ENCODE measurements at regions not wholly inside any gene's neighbourhood (a gene's known extent, or its start where the extent isn't known, plus 50 kb on each side); places are given as distances from the start of the nearest gene placed in this dataset.
"Not testable (repeated sequence)": the region's sequence is repeated elsewhere in the genome, so short reads cannot be mapped to it uniquely, and the experiment has no call there.

DNA sequence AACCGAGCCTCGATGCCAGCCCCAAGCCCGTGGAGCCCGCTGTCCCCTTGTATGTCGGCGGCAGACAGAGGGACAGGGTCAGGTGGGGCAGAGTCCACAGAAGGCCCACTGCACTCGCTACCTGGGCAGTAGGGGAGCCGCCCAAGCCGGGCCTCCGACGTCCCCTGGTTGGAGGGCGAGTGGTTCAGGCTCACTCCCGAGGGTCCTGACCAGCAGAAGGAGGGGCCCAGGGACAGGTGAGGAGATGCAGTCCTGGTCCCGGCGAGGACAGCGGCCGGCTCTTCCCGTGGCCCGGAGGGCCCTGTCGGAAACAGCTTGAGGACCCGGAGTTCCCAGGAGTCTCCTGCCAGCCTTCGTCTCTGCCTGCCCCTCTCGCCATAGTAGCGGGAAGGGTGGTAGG lies 216.7 kb upstream of the SFSWAP start:
- DNase-seq = no peak

GRCh38 chr12:131494741-131495524 lies 216.0 kb upstream of the SFSWAP start:
- no peak for DNase-seq

DNA sequence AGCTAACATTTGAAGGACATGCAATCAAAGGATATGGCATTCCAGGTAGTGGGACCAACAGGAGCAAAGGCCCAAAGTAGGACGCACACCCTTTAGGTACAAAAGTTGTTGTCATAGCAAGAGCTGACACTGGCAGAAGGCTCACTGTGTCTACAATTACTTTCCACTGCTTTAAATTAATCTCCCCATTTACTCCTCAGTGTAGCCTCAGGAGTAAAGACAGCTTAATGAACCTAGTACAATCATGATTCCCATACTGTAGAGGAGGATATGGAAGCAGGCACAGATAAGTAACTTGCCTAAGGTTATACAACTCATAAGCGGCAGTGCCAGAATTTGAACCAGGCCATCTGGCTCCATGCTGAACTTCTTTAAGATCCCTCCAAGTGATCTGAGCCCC lies 212.9 kb upstream of the SFSWAP start:
- no peak for DNase-seq

- no peak for DNase-seq
These were observed 211.6 kb upstream of the SFSWAP start for GRCh38 chr12:131499160-131499863.

DNA sequence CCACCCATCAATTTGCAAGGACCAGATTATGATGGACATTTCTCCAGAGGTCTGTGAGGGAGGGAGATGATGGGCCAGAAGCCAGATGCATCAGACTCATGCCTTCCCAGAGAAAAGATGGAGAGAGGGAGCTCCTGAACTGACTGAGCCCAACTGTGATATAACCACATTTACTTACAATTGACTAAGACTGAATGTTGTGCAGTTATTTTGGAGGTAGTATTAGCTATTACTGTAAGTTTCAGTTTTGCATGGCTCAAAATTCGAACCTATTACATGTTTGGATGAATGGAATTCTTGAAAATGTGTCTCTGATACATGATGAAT lies 211.1 kb upstream of the SFSWAP start:
- no peak for DNase-seq

- DNase-seq = no peak
These were observed 210.3 kb upstream of the SFSWAP start for GRCh38 chr12:131500564-131500963.

GRCh38 chr12:131505561-131505960 lies 205.3 kb upstream of the SFSWAP start:
- no peak for DNase-seq

DNA sequence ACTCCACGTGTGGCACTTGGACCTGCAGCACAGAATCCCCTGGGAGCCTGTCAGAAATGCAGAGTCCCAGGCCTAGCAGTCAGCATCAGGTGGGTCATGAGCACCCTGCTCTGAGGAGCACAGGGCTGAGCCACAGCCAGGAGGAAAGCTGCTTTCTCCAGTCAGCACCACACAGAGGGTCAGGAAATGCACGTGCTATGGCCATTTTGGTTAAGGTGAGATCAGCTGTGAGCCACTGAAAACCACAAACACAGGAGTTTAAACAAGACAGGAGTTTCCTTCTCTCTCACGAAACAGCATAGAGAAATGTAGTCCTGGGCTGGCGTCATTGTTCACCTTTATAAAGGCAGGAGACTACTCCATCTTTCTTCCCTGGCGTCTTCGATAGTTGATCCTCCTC lies 204.5 kb upstream of the SFSWAP start:
- DNase-seq = no peak

DNA sequence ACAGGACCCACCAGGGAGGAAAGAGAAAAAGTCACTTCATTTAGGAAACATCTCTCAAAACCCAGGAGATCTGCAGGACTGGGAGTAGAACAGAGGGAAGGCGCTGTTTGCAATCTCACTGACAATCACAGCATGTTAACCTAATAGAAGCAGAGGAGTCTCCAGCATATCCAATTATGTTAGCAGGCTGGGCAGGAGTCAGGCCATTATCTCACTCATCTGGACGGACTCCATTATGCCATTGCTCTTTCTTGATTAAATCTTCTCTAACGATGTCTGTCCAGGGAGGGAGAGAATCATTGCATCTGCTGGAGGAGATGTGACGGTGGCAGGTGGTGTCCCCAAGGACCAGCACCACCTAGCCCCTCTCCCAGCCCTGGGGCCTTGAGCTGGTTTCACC lies 203.8 kb upstream of the SFSWAP start:
- no peak for DNase-seq

DNA sequence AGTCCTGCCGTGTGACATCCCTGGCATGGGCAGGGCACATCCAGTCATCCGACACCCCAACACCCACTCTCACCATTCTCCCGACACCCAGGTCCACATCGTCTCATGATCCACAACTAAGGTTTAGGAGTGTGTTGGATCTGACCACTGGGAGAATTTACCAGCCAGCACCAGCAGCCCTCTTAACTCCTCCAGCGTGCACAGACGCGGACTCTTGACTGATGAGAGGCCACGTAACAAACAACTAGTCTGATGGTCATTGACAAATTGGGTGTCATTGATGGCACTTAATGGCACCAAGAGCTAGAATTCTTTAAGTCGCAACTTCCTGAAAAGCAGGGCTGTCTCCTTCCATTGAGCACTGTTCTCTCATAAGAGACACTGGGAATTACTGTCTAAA lies 203.0 kb upstream of the SFSWAP start:
- no peak for DNase-seq

GRCh38 chr12:131509701-131510100 lies 201.2 kb upstream of the SFSWAP start:
- no peak for DNase-seq

DNA sequence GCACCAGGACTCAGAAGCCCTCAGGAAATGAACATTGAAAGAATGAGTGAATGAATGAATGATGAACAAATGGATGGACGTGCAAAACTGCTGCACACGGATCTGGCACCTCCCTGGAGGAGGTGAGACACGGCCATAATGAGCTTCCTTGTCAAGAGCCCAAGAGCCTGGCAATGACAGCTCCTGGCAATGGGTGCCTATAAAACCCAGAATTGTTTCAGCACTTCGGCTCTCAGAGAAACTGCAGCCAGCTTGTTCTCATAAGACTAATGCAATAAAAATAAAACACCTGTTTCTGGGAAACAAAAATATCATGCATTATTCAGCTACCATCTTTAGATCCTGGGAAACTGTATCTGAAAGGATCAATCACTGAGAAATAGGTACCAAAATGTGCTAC lies 200.5 kb upstream of the SFSWAP start:
- DNase-seq = no peak

- peak; percentile 20 to 46 for DNase-seq
These were observed 199.5 kb upstream of the SFSWAP start for GRCh38 chr12:131511391-131511802.

GRCh38 chr12:131511803-131512561 lies 198.9 kb upstream of the SFSWAP start:
- DNase-seq = no peak

GRCh38 chr12:131513606-131514005 lies 197.3 kb upstream of the SFSWAP start:
- DNase-seq = no peak

- not testable (repeated sequence) for DNase-seq
These were observed 190.3 kb upstream of the SFSWAP start for GRCh38 chr12:131520553-131520952.

DNA sequence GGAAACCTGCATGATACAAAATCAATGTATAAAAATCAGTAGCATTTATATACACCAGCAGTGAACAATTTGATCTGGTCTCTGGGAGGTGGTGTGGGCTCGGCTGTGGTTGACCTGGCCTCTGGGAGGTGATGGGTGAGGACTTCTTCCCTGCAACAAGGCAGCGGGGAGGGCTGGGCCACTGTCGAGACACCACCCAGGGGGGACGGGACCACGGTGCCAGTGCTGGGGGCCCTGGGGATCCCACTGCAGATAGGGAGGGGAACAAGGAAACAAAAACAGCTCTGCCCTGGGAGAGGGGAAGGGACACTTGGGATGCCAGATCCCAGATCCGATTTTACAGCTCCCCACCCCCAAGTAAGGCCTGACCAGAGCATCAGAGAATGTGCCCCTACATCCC lies 189.6 kb upstream of the SFSWAP start:
- no peak for DNase-seq

DNA sequence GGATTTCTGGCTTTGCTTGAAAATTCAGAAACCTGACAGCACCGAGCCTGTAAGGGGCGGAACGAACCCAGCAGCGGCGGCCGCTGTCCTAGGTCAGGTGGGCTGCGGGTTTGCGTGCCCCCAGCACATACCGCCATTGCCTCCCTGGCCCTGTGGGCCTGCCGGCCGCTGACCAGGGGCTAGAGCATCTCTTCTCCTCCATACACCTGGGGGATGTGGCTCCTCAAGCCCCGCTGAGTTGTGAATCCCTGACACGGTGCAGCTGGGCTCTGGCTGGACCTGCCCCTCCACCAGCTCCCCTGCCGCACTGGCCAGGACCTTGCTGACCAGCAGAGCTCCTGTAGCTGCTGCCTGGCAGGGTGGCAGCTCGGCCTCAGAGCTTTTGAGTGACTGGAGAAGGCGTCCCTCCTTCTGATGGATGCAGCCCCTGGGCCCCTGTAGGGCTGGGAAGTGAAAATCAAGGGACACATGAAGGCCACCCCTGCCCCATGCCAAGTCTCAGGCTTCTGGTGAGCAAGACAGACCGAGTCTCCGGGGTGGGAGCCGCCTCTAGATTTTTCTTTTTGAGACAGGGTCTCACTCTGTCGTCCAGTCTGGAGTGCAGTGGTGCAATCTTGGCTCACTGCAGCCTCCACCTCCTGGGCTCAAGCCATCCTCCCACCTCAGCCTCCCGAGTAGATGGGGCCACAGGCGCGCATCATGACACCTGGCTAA lies 184.9 kb upstream of the SFSWAP start:
- DNase-seq = no peak

GRCh38 chr12:131527092-131527491 lies 183.8 kb upstream of the SFSWAP start:
- no peak for DNase-seq

DNA sequence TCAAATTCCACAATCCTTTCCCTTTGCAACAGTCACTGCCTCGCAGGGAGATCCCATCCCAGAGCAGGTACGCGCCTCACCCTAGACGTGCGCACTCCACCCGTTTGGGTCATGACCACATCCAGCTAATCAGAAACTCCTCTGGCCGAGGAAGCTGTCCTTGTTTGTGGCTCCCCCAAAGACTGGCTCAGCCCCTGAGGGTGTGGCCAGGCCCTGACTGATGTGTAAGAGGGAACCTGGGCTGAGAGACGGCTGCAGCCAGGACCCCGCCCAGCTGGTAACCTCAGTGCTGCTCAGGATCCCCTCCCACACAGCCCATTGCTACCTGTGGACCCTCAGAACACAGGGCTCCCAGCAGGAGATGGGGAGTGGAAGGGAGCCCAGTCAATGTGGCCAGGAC lies 183.2 kb upstream of the SFSWAP start:
- no peak for DNase-seq

DNA sequence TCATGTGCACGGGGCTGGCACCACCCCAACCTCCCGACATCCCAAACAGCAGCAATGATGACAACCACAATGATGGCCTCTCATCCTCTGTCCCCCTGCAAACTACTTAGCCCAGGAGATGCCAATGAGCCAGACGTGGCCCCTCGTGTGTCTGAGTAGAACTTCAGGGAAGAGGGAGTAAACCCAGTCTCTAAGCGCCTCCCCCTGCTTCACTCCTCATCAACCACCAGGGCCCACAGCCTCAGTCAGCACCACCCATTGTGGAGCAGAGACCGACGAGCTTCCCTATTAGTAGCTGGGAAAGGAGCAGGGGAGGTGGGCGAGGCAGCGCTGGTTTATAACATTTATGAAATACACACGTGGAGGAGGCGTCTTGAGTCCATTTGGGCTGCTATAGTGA lies 182.7 kb upstream of the SFSWAP start:
- DNase-seq = no peak

GRCh38 chr12:131528667-131529066 lies 182.2 kb upstream of the SFSWAP start:
- DNase-seq = no peak
